Upper lobe of left lung (tissue), 6 donors: ENCODE measurements at regions not wholly inside any gene's neighbourhood (a gene's known extent, or its start where the extent isn't known, plus 50 kb on each side); places are given as distances from the start of the nearest gene placed in this dataset.

Source experiments
- ATAC-seq, 2 donors: fragments of 200-7000 bp; cut with Tn5 transposase; one replicate each; pipeline ENCODE4 v1.9.1; 2022; ENCODE audit warnings: mild to moderate bottlenecking in 2 of 2, moderate library complexity in 2 of 2; ENCODE audit not compliant: low FRiP score in 2 of 2
- DNase-seq, 2 donors: peaks; one replicate each; pipeline ENCODE4 v3.0.0-alpha.2; 2019 to 2020
- H3K27ac ChIP-seq, 4 donors: fragments of 200-600 bp; sonication (generic); one replicate each; pipeline ENCODE4 v1.5.1; 2016 to 2019
- H3K27me3 ChIP-seq, 4 donors: fragments of 200-600 bp; sonication (generic); one replicate each; pipeline ENCODE4 v1.5.1; 2017 to 2019
- H3K36me3 ChIP-seq, 4 donors: fragments of 200-600 bp; sonication (generic); one replicate each; pipeline ENCODE4 v1.5.1; 2016 to 2019
- H3K4me1 ChIP-seq, 4 donors: fragments of 200-600 bp; sonication (generic); one replicate each; pipeline ENCODE4 v1.5.1; 2018 to 2019
- H3K4me3 ChIP-seq, 4 donors: fragments of 200-600 bp; sonication (generic); one replicate each; pipeline ENCODE4 v1.5.1; 2017 to 2019; ENCODE audit warnings: mild to moderate bottlenecking in 2 of 4, moderate library complexity in 1 of 4
- H3K9me3 ChIP-seq, 4 donors: fragments of 200-600 bp; sonication (generic); one replicate each; pipeline ENCODE4 v1.5.1; 2018 to 2019
- EP300 ChIP-seq, 4 donors: sonication (generic); formaldehyde crosslinking; IDR thresholded peaks; one replicate each; pipeline ENCODE4 v1.5.1; 2017; ENCODE audit warnings: antibody characterized with exemption in 4 of 4, control low read depth in 2 of 4
- POLR2A ChIP-seq, 4 donors: fragments of 450-650 bp; IDR thresholded peaks; one replicate each; pipeline ENCODE4 v1.5.1; 2016 to 2017; ENCODE audit warnings: antibody characterized with exemption in 4 of 4, mild to moderate bottlenecking in 2 of 4
- POLR2AphosphoS5 ChIP-seq, 2 donors: sonication (generic); formaldehyde crosslinking; IDR thresholded peaks; one replicate each; pipeline ENCODE4 v1.5.1; 2017; ENCODE audit warnings: antibody characterized with exemption in 2 of 2
- WGBS, 2 donors: methylation state at CpG; one replicate each; pipeline ENCODE4 v1.1.5; 2017 to 2018; 5-methylcytosine and 5-hydroxymethylcytosine counted together
- TF ChIP-seq, protein P1 (sequence below), 6 experiments: fragments of 450-650 bp in 4 of 6; fragments of 200-600 bp in 2 of 6; sonication (generic) in 2 of 6; IDR thresholded peaks; one replicate each; pipeline ENCODE4 v1.5.1; 2016 to 2019; ENCODE audit warnings: antibody characterized with exemption in 6 of 6
- donor health status: DM: no; HTN: no; CAD: no; lungs with moderate emphysema.
- donor health status: DM: no; HTN: yes; CAD: no; lungs with severe emphysema.

DNA sequence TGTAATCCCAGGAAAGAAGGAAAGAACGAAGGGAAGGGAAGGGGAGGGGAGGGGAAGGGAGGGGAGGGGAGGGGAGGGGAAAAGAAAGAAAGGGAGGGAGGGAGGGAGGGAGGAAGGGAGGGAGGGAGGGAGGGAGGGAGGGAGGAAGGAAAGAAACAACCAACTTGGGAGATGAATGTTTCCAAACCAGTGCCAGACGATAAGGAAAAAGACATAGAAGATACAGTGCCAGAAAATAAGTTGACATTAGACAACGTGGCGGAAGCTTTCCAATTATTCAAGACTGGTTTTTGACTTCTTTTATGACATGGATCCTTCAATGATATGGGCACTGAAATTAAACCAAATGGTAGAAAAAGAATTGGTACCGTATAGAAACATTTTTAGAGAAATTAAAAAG, 181.2 kb upstream of the POU5F2 start:
- ATAC-seq (no peak), DNase-seq (no peak)
- Histone ChIP-seq H3K4me1 (peaks cover 0 to 2% (median 0%) of the 10 kb centered on the region in 4 donors), H3K9me3 (no peaks in the 10 kb centered on the region), H3K4me3 (no peak overlapping the region), H3K27ac (no peak overlapping the region), H3K27me3 (no peaks in the 10 kb centered on the region), H3K36me3 (no peaks in the 10 kb centered on the region)
- 92 to 93% methylated on average over 5 of the region's 5 CpGs for WGBS, 2 donors
- TF ChIP-seq POLR2AphosphoS5 (IDR thresholded peaks at IDR 0.05) (no peak), EP300 (IDR thresholded peaks at IDR 0.05) (no peak), POLR2A (IDR thresholded peaks at IDR 0.05) (no peak)
- TF ChIP-seq, protein P1, sequence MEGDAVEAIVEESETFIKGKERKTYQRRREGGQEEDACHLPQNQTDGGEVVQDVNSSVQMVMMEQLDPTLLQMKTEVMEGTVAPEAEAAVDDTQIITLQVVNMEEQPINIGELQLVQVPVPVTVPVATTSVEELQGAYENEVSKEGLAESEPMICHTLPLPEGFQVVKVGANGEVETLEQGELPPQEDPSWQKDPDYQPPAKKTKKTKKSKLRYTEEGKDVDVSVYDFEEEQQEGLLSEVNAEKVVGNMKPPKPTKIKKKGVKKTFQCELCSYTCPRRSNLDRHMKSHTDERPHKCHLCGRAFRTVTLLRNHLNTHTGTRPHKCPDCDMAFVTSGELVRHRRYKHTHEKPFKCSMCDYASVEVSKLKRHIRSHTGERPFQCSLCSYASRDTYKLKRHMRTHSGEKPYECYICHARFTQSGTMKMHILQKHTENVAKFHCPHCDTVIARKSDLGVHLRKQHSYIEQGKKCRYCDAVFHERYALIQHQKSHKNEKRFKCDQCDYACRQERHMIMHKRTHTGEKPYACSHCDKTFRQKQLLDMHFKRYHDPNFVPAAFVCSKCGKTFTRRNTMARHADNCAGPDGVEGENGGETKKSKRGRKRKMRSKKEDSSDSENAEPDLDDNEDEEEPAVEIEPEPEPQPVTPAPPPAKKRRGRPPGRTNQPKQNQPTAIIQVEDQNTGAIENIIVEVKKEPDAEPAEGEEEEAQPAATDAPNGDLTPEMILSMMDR (IDR thresholded peaks at IDR 0.05) = no peak

DNA sequence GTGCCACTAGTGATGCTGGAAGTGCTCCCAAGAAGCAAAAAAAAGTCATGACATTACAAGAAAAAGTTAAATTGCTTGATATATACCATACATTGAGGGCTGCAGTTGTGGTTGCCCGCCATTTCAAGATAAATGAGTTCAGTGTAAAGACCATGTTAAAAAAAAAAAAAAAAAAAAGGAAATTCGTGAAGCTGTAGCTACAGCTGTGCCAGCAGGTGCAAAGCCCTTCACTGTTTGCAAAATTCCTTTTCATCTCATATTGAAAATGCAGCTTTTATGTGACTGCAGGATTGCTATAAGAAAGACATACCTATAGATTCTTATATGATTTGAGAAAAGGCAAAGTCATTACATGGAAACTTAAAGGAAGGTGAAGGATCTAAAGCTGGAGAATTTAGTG, 179.6 kb upstream of the POU5F2 start:
- Histone ChIP-seq H3K9me3 (no peaks in the 10 kb centered on the region), H3K27me3 (no peaks in the 10 kb centered on the region), H3K4me3 (no peak overlapping the region), H3K4me1 (no peaks in the 10 kb centered on the region), H3K27ac (no peak overlapping the region), H3K36me3 (no peaks in the 10 kb centered on the region)
- DNase-seq (no peak), ATAC-seq (no peak)
- WGBS, 2 donors = 75 to 88% methylated on average over 2 of the region's 2 CpGs
- TF ChIP-seq EP300 (IDR thresholded peaks at IDR 0.05) = no peak
- TF ChIP-seq POLR2A (IDR thresholded peaks at IDR 0.05) = no peak
- TF ChIP-seq, protein P1 (IDR thresholded peaks at IDR 0.05) = no peak
- no peak for TF ChIP-seq POLR2AphosphoS5 (IDR thresholded peaks at IDR 0.05)

GRCh38 chr5:93916872-93917271, 175.5 kb upstream of the POU5F2 start:
- DNase-seq (no peak), ATAC-seq (no peak)
- Histone ChIP-seq H3K36me3 (no peaks in the 10 kb centered on the region), H3K4me3 (no peak overlapping the region), H3K9me3 (no peaks in the 10 kb centered on the region), H3K27me3 (no peaks in the 10 kb centered on the region), H3K27ac (no peak overlapping the region), H3K4me1 (no peaks in the 10 kb centered on the region)
- TF ChIP-seq POLR2A (IDR thresholded peaks at IDR 0.05) (no peak), EP300 (IDR thresholded peaks at IDR 0.05) (no peak), POLR2AphosphoS5 (IDR thresholded peaks at IDR 0.05) (no peak)
- TF ChIP-seq, protein P1 (IDR thresholded peaks at IDR 0.05) = no peak
- WGBS, 2 donors = 97 to 100% methylated on average over 1 of the region's 1 CpG

- TF ChIP-seq, protein P1 (IDR thresholded peaks at IDR 0.05) = peak in 5 of 6 experiments; percentile 16 to 53 (median 42)
- TF ChIP-seq POLR2A (IDR thresholded peaks at IDR 0.05) = no peak
- DNase-seq = no peak
- H3K36me3 ChIP-seq = no peaks in the 10 kb centered on the region
- H3K9me3 ChIP-seq = no peaks in the 10 kb centered on the region
- ATAC-seq = no peak
- no peaks in the 10 kb centered on the region for H3K27me3 ChIP-seq
- H3K4me1 ChIP-seq = no peaks in the 10 kb centered on the region
- H3K27ac ChIP-seq = no peak overlapping the region
- H3K4me3 ChIP-seq = no peak overlapping the region
Measured at GRCh38 chr5:93915142-93915553, 173.7 kb upstream of the POU5F2 start.

GRCh38 chr5:93911609-93912008, 170.2 kb upstream of the POU5F2 start:
- Histone ChIP-seq H3K9me3 (no peaks in the 10 kb centered on the region), H3K27ac (no peak overlapping the region), H3K27me3 (no peaks in the 10 kb centered on the region), H3K4me3 (no peak overlapping the region), H3K4me1 (no peaks in the 10 kb centered on the region), H3K36me3 (no peaks in the 10 kb centered on the region)
- DNase-seq (no peak), ATAC-seq (no peak)
- TF ChIP-seq, protein P1 (IDR thresholded peaks at IDR 0.05) = no peak
- TF ChIP-seq POLR2A (IDR thresholded peaks at IDR 0.05) = no peak
- no peak for TF ChIP-seq EP300 (IDR thresholded peaks at IDR 0.05)
- TF ChIP-seq POLR2AphosphoS5 (IDR thresholded peaks at IDR 0.05) = no peak
- WGBS, 2 donors = 70 to 71% methylated on average over 2 of the region's 2 CpGs
